ENCODE measurements at regions not wholly inside any gene's neighbourhood (a gene's known extent, or its start where the extent isn't known, plus 50 kb on each side); places are given as distances from the start of the nearest gene placed in this dataset.

DNA sequence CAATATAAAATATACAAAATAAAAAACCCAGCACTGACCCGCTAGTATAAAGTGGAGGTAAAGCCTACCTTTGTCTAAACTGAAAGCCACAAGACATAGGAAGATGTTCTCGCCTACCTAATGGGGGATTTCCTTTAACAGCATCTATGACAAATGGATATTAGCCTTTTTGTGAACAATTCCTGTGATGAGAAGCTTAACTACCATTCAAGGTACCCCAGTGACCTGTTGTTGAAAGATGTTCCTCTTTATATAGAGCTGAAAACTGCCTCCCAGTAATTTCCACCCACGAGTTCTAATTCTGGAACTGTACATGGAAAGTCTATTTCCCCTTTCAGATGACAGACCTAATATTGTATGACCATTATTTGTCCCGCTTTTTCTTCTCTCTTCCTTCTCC lies 109.8 kb upstream of the RASGRP1 start:
- TF ChIP-seq, protein P1, sequence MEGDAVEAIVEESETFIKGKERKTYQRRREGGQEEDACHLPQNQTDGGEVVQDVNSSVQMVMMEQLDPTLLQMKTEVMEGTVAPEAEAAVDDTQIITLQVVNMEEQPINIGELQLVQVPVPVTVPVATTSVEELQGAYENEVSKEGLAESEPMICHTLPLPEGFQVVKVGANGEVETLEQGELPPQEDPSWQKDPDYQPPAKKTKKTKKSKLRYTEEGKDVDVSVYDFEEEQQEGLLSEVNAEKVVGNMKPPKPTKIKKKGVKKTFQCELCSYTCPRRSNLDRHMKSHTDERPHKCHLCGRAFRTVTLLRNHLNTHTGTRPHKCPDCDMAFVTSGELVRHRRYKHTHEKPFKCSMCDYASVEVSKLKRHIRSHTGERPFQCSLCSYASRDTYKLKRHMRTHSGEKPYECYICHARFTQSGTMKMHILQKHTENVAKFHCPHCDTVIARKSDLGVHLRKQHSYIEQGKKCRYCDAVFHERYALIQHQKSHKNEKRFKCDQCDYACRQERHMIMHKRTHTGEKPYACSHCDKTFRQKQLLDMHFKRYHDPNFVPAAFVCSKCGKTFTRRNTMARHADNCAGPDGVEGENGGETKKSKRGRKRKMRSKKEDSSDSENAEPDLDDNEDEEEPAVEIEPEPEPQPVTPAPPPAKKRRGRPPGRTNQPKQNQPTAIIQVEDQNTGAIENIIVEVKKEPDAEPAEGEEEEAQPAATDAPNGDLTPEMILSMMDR (IDR thresholded peaks at IDR 0.05): no peak
- TF ChIP-seq POLR2A (IDR thresholded peaks at IDR 0.05): no peak
